GM18951 (cell line): ENCODE measurements at regions not wholly inside any gene's neighbourhood (a gene's known extent, or its start where the extent isn't known, plus 50 kb on each side); places are given as distances from the start of the nearest gene placed in this dataset.

ENCODE experiments used
- POLR2A ChIP-seq: IDR thresholded peaks from 4 replicates; pipeline ENCODE4 v1.6.1; 2011; ENCODE audit warnings: mild to moderate bottlenecking; ENCODE audit not compliant: insufficient read length, insufficient read depth; ENCODE audit errors: extremely low read depth
- in situ Hi-C: fragments of 300-500 bp; cut with MboI; formaldehyde crosslinking; loops from one replicate; pipeline ENCODE4 v1.12.0; 2022; ENCODE audit warnings: low sequenced_read_pairs, mixed read lengths, inconsistent platforms; ENCODE audit not compliant: unreplicated experiment

- no peak for TF ChIP-seq POLR2A
- in situ Hi-C loops, result no loop called here
Measured at GRCh38 chr18:49682173-49682802, 120.4 kb downstream of the LIPG start.

- TF ChIP-seq POLR2A, result no peak
- in situ Hi-C loops, result no loop called here
Measured at GRCh38 chr18:49681387-49681786, 119.5 kb downstream of the LIPG start.

DNA sequence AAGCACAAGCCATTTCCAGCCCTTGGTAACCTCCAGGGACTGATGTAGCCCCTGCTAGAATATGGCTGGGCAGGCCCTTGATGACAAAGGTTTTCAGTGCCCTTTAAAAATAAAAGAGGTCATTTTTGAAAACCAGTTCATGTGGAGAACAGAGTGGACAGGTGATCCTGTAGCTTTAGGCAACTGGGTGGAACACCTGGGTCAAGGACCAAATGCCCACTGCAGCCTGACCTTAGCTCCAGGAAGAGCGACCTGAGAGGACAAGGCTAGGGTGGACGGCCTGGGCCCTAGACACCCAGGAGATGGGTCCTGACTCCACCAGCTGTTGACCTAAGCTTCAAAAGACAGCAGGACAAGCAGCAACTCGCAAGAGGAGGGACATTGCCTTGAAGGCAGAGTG is 116.6 kb downstream of the LIPG start:
- no peak for TF ChIP-seq POLR2A
- in situ Hi-C loops, result no loop called here

DNA sequence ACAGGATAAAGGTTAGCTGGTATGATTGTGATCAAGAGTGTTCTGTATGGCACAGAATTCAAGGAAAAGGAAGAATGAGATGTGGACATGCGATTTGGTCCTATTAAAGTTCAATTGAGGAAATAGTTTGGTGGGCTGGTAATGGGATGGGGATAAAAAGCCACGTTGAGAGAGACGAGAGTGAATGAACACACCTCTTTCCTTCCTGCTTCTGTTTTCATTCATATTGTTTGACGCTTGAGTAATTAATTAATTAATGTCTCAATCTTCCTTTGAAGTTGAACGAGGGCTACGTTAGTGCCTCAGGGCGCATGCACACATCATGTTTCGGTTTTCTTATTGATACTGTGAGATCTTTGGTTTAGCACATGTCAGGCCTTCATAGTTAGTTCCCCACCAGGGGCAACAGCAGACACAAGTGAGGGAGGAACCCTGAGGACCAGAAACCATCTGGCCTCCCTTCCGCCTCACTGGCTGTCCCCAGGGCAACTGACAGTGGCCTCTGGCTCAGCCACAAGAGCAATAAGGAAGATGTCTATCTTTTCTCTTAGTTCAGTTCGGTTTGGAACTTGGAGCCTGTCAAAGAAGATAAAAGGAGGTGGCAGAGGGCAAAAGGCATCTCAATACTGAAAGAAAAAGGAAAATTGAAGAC is 116.0 kb downstream of the LIPG start:
- peak; percentile 17 for TF ChIP-seq POLR2A
- in situ Hi-C loops, result no loop called here

DNA sequence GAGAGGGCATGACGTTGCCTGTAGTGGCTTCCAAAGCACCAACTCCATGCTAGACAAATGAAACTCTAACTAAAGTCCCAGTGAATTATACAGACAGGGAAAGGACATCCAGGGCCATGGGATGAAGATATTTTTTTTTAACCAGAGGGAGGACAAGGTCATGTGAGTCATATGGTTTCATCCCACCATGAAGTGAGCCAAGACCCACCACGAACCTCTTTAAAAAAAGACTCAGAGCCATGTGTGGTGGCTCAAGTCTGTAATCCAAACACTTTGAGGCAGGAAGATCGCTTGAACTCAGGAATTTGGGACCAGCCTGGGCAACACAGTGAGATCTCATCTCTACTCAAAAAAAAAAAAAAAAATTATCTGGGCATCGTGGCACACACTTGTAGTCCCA is 115.2 kb downstream of the LIPG start:
- in situ Hi-C loops, result no loop called here
- no peak for TF ChIP-seq POLR2A

DNA sequence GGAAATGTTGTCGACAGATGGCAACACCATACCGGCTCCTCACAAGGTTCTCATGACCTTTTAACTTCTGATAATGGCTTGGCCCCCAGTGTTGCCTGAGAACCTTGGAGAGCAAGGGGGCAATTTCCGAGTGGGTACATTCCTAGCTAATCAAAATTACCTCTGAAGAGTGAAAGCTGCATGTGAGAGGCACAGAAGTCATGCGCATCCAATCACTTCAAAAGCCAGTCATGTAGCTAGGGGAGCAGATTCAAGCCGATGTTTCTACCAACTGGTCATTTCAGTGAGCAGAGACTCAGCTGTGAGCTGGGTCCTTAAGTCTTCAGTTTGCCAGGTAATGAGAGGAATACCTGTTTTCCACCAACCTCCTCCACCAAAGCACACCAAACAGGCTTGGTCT is 111.4 kb downstream of the LIPG start:
- in situ Hi-C loops, result no loop called here
- no peak for TF ChIP-seq POLR2A

- in situ Hi-C loops, result no loop called here
- no peak for TF ChIP-seq POLR2A
Measured at GRCh38 chr18:49672853-49673252, 111.0 kb downstream of the LIPG start.

GRCh38 chr18:49669403-49669802 is 107.5 kb downstream of the LIPG start:
- no peak for TF ChIP-seq POLR2A
- in situ Hi-C loops, result no loop called here

- in situ Hi-C loops, result no loop called here
- TF ChIP-seq POLR2A, result no peak
Measured at GRCh38 chr18:49668574-49669275, 106.9 kb downstream of the LIPG start.

- in situ Hi-C loops, result no loop called here
- no peak for TF ChIP-seq POLR2A
Measured at GRCh38 chr18:49667462-49667861, 105.6 kb downstream of the LIPG start.

DNA sequence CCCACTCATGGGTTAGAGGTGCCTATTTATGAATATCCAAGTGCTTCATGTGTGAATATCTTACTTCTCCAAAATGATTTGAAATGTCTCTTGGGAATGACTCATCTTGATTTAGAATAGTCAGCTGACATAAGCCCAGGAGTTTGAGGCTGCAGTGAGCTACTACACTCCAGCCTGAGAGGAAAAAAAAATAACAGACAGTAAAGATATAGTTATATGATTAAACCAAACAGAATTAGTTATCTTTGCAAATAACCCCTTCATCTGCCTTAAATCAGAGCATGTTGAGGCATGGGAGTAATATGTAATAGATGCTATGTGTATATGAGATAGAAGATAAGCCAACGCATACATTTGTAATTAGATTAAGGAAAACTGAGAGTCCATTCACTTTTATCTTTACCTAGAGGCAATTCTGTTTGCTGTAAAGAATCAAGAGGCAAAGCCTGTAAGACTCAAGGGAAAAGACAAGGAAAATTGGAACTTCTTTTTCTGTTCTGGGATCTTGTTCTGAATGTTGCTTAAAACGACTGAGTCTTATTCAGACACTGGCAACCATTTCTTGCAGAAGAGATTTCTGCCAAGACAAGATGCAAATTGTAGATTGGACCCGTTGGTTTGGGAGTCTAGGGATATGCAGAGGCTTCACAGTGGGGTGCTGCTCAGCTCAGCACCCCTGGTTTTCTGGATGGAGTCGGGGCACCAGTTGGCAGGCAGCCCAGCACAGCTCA is 104.4 kb downstream of the LIPG start:
- in situ Hi-C loops, result no loop called here
- TF ChIP-seq POLR2A, result no peak

DNA sequence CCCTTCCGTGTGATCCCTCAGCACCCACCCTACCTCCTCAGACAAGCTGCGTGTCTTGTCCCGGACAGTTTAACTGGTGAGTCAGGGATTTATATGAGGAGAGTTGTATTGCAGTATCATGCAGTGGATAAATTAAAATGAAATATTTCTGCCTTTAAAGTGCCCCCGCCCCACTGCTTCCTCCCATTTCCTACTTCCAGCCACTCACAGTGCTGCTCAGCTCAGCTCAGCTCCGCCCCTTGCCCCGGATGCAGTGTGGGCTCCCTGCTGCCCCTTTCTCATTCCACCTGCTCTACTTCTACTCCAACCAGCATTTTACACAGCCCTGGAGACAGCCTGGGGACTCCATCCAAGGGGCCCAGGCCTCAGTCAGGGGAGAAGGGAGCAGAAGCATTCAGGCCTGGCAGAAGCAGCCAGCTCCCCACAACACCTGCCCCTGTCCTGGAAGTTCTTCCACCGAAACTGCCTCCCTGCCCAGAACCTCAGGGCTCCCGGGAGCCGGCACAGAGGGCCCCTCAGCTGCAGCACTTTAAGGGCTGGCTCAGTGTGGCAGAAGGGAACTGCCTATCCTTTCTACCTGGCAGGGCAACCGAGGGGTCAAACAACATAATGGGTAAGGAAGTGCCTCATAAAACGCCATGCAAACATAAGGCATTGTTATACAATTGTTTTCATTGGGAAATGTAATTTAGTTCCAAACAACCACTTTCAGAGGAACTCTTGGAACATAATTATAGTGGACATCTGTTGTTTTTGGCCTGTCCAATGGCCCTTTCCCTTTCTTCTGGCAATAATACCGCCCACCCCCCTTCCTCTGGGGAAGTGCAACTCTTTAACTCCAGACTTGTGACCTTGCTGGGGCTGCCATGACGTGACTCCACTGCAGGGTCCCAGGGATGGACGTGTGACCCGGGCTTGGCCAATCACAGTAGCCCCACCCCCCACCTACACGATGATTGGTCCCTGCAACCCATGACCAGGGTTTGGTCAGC is 102.3 kb downstream of the LIPG start:
- TF ChIP-seq POLR2A, result no peak
- in situ Hi-C loops, result no loop called here
